CD4-positive, alpha-beta T cell treated with Interleukin-1 beta for 1 hour (primary cell): ENCODE measurements at regions not wholly inside any gene's neighbourhood (a gene's known extent, or its start where the extent isn't known, plus 50 kb on each side); places are given as distances from the start of the nearest gene placed in this dataset.
A peak's percentile ranks its signal among the peaks of the same experiment; 100 is the strongest.
"Not testable (repeated sequence)": the region's sequence is repeated elsewhere in the genome, so short reads cannot be mapped to it uniquely, and the experiment has no call there.

Experiments
- DNase-seq, 2 donors: peaks; one replicate each; pipeline ENCODE4 v3.0.0-alpha.2; 2020 to 2022

- DNase-seq = no peak
Observed at GRCh38 chr3:30452446-30452845, 154.0 kb upstream of the TGFBR2 start.

DNA sequence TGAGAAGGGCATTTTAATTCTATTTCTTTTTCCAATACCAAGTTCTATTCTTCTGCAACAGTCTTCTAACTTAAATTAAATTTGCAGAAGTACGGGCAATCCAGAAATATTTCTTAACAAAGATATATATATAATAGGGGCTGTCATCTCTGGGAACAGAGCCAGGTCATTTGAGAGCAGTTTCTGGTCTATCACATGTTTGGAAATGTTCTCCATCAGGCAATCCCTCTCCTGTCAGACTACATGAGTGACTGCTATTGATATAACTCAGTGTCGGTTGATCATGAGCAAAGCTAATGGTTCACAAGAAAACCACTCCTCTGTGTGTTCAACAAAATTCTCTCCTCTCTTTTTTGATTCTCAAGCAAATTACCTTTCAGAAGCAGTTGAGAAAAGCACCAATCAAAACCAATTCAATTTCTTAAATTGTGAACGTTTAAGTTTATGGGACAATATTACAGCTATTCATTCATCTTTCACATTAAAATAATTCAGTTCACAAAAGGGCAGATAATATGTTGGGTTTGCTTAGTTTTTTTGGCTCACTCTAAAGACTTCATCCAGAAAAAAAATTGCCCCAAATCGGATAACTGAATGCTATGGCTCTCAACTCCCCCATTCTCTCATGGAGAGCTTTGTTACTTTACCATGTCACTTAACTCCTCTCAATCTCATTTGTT lies 152.9 kb upstream of the TGFBR2 start:
- no peak for DNase-seq

DNA sequence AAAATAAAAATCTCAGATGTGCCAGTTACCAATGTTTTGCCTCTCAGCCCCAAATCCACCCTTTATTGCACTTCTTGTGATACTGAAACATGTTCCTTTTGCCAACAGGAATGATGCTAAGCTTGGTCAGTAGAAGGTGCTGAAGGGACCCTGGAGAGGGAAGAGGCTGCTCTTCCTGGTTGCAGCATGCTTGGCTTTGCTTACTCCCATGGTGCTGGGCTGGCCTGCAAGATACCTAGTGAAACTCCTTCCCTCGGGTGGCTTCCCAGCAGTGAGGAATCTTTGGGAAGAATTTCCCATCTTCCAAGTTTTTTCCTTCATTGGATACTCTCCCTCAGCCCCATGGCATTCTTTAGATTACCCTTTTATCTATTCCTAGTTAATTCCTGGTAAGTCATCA lies 151.8 kb upstream of the TGFBR2 start:
- no peak for DNase-seq

- not testable (repeated sequence) for DNase-seq
Observed at GRCh38 chr3:30455112-30455511, 151.3 kb upstream of the TGFBR2 start.

GRCh38 chr3:30455840-30456239 lies 150.6 kb upstream of the TGFBR2 start:
- no peak for DNase-seq

GRCh38 chr3:30456264-30456663 lies 150.1 kb upstream of the TGFBR2 start:
- DNase-seq = no peak

GRCh38 chr3:30457081-30457480 lies 149.3 kb upstream of the TGFBR2 start:
- DNase-seq = no peak

DNA sequence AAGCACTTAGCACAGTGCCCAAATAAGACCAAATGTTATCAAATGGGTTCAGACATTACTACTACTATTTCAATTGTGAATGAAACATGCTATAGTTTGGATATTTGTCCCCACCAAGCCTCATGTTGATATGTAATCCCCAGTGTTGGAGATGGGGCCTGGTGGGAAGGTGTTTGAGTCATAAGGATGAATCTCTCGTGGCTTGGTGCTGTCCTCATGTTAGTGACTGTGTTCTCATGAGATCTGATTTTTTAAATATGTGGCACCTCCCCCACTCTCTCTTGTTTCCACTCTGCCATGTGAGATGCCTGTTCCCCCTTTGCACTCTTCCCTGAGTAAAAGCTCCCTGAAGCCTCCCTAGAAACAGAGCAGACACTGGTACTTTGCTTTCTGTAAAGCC lies 148.7 kb upstream of the TGFBR2 start:
- DNase-seq = no peak

DNA sequence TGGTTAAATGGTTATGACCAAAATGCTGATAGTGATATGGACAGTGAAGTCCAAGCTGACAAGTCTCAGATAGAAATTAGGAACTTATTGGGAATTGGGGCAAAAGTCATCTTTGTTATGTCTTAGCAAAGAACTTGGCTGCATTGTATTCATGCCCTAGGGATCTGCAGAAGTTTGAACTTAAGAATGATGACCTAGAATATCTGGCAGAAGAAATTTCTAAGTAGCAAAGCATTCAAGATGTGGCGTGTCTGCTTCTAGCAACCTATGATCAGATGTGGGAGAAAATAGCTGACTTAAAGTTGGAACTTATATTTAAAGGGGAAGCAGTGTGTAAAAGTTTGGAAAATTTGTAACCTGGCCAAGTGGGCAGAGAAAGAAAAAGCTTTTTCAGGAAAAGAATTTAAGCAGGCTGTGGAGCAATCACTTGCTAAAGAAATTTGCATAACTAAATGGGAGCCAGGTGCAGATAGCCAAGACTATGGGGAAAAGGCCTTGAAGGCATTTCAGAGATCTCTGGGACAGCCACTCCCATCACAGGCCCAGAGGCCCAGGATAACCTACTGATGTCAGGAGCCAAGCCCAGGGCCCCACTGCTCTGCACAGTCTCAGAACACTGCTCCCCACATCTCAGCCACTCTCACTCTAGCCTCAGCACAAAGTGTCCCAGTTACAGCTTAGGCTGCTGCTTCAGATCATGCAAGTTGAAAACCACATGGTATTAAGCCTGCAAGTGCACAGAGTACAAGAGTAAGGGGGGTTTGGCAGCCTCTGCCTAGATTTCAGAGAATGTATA lies 147.8 kb upstream of the TGFBR2 start:
- no peak for DNase-seq

DNA sequence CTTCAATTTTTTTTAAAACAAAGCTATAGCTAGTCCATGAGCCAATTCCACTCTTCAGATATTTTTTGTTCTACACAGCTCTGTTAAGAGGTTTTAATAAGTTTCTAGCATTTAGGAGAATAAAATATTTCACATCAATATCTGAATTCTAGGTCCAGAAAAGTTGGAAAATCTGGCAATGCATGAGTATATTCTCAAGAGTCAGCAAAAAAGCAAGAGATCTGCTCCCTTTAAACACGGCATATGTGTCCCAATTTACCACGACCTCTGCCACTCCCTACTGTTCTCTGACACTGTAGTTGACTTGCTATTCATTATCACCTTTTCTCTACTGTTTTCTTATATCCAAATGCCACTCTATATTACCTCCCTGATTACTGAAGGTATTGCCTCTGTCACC lies 145.1 kb upstream of the TGFBR2 start:
- no peak for DNase-seq

- no peak for DNase-seq
Observed at GRCh38 chr3:30462721-30463470, 143.5 kb upstream of the TGFBR2 start.

- DNase-seq = no peak
Observed at GRCh38 chr3:30464381-30464780, 142.0 kb upstream of the TGFBR2 start.

GRCh38 chr3:30465454-30465853 lies 140.9 kb upstream of the TGFBR2 start:
- no peak for DNase-seq

- DNase-seq = no peak
Observed at GRCh38 chr3:30467596-30468238, 138.7 kb upstream of the TGFBR2 start.

GRCh38 chr3:30469133-30469532 lies 137.3 kb upstream of the TGFBR2 start:
- no peak for DNase-seq

- no peak for DNase-seq
Observed at GRCh38 chr3:30470496-30470895, 135.9 kb upstream of the TGFBR2 start.

- DNase-seq = no peak
Observed at GRCh38 chr3:30471066-30471465, 135.3 kb upstream of the TGFBR2 start.

- DNase-seq = no peak
Observed at GRCh38 chr3:30471796-30472489, 134.5 kb upstream of the TGFBR2 start.

DNA sequence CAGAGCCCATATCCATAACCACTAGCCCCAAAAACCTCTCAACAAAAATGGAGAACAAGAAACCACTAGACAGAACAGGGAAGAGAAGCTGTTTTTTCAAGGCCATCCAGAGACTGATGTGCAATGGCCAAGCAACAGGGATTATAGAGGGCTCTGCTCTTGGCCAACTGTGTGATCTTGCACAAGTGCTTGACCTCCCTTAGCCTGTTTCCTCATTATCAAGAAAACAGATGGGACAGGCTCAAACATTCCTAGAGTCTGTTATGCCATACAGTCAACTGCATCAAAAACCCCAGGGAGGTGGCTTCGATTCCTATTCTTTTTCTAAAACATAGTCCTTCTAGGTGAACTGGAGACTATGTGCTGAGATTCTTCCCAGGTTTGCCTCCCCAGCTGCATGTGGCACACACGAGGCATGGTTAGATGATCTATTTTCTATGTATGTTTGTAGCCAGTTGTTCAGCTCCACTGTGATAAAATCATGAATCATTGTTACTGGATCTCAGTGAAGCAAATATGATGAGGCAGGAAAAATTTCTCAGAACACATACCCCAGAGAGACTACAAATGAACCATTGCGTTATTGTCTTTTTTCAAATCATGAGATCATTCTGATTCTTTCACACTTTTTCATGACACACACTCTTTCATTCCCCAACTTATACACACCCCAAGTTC lies 132.9 kb upstream of the TGFBR2 start:
- peak in 1 of 2 donors; percentile 19 for DNase-seq

DNA sequence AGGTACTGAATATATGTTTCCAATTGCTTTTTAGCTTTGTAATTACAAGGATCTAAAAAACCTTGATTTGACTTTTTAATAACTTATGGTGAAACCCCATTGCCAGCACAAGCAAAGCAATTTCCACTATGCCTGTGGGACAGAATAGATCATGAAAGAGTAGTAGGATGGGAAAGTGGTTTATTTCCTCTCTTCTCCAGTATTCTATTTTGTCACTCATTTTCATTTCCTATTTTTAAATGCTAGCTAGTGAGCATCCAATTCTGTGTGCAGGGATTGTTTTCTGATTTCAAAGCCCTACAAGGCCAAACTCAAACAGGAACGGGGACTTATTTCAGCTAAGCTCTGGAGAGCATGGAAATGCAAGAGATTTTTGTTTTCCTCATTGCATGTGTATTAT lies 132.0 kb upstream of the TGFBR2 start:
- DNase-seq = no peak

- DNase-seq = peak in 1 of 2 donors; percentile 17
Observed at GRCh38 chr3:30475038-30475808, 131.2 kb upstream of the TGFBR2 start.
